HG03342 (cell line): ENCODE measurements at regions not wholly inside any gene's neighbourhood (a gene's known extent, or its start where the extent isn't known, plus 50 kb on each side); places are given as distances from the start of the nearest gene placed in this dataset.
"Not testable (repeated sequence)": the region's sequence is repeated elsewhere in the genome, so short reads cannot be mapped to it uniquely, and the experiment has no call there.

Experiments
- ATAC-seq: cut with Tn5 transposase; IDR thresholded peaks from one replicate; pipeline ENCODE4 v1.9.1; 2021; ENCODE audit warnings: mild to moderate bottlenecking, moderate library complexity; ENCODE audit not compliant: unreplicated experiment

GRCh38 chr7:109402107-109402506, 832.4 kb downstream of the DNAJB9 start:
- no peak for ATAC-seq

- ATAC-seq = no peak
Measured at GRCh38 chr7:109407756-109408155, 838.1 kb downstream of the DNAJB9 start.

DNA sequence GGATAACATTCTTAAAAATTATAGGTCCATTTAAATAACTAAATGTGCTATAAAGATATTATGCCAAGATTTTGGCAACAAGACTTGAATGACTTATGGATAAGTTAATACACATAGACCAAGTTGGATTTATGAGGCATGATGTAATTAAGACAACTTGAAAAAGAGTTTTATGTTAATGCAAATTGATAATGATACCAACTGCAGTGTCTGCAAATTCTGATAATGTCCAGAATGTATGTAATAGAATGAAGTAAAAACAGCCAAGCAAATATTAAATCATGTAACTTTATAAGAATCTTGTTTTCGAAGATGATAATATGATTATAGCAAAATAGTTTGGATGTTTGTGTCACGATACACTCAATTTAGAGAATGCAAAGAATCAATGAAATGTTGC, 868.3 kb downstream of the DNAJB9 start:
- ATAC-seq = no peak

DNA sequence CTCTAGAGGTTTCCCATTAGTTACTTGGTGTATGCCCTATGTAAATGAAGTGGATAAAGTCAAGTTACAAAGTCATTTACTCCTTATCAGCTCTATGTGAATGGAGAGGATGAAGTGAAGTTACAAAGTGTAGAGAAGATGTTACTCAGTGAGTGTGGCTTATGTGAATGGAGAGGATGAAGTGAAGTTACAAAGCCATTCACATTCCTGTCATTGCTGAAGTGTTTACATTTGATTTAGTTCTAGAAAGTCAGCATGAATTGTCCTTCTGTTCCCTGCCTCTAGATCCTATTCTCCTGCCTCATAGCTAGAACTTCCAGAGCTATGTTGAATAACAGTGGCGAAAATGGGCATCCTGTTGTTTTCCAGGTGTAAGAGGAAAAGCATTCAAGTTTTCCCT, 880.1 kb downstream of the DNAJB9 start:
- no peak for ATAC-seq

- no peak for ATAC-seq
Measured at GRCh38 chr7:109456116-109456515, 886.4 kb downstream of the DNAJB9 start.

- ATAC-seq = no peak
Measured at GRCh38 chr7:109460296-109460695, 890.6 kb downstream of the DNAJB9 start.

GRCh38 chr7:109462171-109462570, 892.5 kb downstream of the DNAJB9 start:
- ATAC-seq = no peak

- ATAC-seq = not testable (repeated sequence)
Measured at GRCh38 chr7:109467729-109468128, 898.1 kb downstream of the DNAJB9 start.

GRCh38 chr7:109473172-109473571, 903.5 kb downstream of the DNAJB9 start:
- ATAC-seq = no peak

GRCh38 chr7:109476409-109476808, 906.7 kb downstream of the DNAJB9 start:
- ATAC-seq = no peak

- ATAC-seq = no peak
Measured at GRCh38 chr7:109479388-109479787, 909.7 kb downstream of the DNAJB9 start.

- not testable (repeated sequence) for ATAC-seq
Measured at GRCh38 chr7:109490607-109491006, 920.9 kb downstream of the DNAJB9 start.

DNA sequence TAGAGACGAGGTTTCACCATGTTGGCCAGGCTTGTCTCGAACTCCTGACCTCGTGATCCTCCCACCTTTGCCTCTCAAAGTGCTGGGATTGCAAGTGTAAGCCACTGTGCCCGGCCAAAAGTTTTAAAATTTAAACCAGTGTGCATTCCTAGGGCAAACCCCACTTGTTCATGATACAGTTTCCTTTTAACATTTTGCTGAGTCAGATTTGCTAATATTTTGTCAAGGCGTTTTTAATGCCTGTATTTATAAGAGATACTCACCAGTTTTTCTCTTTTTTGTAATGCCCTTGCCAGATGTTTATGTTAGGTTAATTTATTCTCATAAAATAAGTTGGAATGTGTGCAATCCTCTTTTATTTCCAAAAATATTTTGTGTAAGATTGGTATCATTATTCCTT, 927.4 kb downstream of the DNAJB9 start:
- ATAC-seq = no peak

- ATAC-seq = no peak
Measured at GRCh38 chr7:109498131-109498530, 928.5 kb downstream of the DNAJB9 start.

- no peak for ATAC-seq
Measured at GRCh38 chr7:109503421-109503820, 933.7 kb downstream of the DNAJB9 start.

DNA sequence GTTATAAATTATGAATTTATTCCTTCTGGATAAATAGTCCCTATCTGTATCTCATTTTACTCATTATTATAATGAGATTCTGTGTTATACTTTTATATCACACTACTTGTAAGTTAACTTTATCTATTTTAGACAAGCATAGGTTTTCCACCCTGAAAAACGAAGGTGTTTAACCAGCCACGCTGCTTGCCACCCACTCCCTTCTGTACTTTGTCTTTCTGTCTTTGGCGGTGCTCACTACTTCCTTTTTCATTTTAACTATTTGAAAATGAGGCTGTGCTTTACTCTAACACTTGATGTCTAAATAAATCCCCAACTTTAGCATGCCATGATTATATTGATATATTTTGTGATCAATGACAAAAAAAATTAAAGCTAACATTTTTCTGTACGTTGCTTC, 952.9 kb downstream of the DNAJB9 start:
- ATAC-seq = no peak

DNA sequence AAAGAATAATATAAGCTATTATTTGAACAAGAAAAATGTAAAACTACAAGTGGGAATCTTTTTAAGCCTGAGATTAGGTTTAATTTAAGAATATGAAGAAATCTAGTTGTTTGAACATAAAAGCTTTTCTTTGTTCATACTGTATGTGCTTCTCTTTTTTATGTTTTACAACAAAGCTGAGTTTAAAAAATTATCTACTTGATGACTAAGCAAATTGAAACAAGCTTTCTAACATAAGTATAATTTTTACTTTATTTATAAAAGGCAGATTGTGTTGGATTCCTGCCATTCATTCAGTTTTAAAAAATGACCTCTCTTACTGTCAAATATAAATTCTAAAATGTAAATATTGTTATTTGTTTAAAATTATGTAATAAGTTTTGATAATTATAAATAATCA, 958.2 kb downstream of the DNAJB9 start:
- no peak for ATAC-seq

- ATAC-seq = no peak
Measured at GRCh38 chr7:109529712-109530111, 960.0 kb downstream of the DNAJB9 start.

GRCh38 chr7:109532262-109532992, 962.8 kb downstream of the DNAJB9 start:
- no peak for ATAC-seq

DNA sequence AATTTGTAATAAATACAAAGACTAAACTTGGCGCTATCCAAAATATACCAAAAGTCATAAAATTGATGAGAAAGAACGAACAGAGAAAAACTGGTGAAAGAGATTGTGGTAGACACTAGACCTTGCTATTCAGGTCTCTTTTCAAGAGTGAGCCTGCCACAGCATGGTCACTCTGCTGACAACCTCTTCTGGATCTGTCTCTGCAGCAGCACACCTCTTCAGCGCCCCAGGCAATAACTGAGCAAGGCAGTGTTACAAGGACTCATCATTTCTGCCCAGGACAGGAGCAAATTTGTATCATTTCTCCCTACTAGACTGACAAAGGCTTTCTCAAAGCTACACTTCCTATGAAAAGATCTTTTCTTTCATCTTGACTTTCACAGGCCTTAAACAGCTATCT, 976.0 kb downstream of the DNAJB9 start:
- ATAC-seq = no peak

DNA sequence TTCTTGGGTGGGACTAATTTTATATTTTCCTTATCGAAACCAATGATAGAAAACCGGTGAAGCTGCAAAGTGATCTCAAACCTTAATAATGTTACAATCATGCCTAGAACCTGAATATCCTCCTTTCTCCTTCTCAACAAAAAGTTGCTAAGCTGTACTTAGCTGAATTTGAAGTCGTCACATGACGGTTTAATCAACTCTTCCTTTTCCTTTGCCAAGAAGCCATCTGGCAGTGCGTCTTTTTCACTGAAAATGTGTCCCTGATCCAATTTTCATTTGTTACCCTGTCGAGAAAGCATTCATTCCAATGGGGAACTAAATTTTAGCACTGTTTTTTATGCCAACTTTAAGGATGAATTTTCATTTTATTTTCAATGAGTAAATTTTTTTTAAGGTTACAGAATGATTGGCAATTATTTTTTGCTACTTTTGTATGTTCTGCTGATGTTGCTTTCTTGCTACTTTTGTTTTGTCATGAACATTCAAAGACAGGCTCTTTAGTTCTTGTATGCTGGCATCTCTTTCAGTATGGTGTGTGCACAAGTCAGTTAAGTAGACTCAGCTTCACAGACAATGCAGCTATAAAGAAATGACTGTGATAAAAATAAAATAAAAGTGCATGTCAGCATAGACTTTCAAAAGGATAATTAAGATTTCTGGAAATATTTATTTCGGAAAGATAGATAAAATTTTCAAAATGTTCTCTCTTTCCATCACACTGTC, 980.0 kb downstream of the DNAJB9 start:
- no peak for ATAC-seq

DNA sequence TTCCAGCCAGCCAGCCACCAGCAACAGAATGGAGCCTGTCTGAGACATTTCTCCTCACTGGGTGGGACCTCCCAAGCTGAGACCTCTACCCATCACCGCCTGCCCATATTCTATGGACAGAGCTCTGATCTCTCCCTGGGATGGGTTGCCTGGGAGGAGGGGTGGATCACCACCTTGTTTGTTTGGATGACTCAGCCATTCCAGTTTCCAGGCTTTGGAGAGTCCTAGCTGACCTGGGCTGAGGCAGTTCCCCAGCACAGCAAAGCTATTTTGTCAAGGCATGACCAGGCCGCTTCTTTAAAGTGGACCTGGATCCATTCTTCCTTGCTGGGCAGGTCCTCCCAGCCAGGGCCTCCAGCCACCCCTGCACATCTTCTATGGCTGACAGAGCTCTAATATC, 982.3 kb downstream of the DNAJB9 start:
- no peak for ATAC-seq

- ATAC-seq = no peak
Measured at GRCh38 chr7:109577265-109577664, 1007.6 kb downstream of the DNAJB9 start.
